ENCODE measurements at regions not wholly inside any gene's neighbourhood (a gene's known extent, or its start where the extent isn't known, plus 50 kb on each side); places are given as distances from the start of the nearest gene placed in this dataset.

DNA sequence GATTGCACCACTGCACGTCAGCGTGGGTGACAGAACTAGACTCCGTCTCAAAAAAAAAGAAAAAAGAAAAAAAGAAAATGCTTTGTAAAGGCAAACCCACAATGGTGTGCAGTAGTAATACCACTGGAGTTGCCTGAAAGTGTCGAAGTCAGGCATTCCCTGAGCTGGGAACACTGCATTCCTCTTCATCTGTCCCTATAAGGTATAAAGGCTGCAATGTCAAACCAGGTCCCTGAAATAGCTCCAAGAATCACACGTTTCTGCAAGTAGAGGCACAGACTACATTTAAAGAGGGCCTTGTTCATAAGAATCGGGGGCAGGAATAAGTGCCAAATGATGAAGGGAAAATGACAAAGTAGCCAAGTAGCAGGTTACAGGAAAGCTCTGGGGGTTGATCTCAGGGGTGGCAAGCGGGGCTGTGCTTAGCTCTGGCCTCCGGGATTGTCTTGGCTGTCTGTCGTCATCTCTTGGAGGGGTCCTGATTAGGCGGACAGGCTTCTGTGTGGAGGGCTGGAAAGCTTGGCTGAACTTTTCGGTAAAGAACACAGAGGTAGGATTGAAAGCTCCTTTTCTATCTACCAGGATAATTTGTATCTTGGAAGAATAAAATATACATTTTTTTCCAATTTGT is 109.1 kb downstream of the PFKFB3 start:
- no peak for TF ChIP-seq POLR2A (IDR thresholded peaks at IDR 0.05)
- TF ChIP-seq, protein P1, sequence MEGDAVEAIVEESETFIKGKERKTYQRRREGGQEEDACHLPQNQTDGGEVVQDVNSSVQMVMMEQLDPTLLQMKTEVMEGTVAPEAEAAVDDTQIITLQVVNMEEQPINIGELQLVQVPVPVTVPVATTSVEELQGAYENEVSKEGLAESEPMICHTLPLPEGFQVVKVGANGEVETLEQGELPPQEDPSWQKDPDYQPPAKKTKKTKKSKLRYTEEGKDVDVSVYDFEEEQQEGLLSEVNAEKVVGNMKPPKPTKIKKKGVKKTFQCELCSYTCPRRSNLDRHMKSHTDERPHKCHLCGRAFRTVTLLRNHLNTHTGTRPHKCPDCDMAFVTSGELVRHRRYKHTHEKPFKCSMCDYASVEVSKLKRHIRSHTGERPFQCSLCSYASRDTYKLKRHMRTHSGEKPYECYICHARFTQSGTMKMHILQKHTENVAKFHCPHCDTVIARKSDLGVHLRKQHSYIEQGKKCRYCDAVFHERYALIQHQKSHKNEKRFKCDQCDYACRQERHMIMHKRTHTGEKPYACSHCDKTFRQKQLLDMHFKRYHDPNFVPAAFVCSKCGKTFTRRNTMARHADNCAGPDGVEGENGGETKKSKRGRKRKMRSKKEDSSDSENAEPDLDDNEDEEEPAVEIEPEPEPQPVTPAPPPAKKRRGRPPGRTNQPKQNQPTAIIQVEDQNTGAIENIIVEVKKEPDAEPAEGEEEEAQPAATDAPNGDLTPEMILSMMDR (IDR thresholded peaks at IDR 0.05), result no peak
